ENCODE measurements at regions not wholly inside any gene's neighbourhood (a gene's known extent, or its start where the extent isn't known, plus 50 kb on each side); places are given as distances from the start of the nearest gene placed in this dataset.

DNA sequence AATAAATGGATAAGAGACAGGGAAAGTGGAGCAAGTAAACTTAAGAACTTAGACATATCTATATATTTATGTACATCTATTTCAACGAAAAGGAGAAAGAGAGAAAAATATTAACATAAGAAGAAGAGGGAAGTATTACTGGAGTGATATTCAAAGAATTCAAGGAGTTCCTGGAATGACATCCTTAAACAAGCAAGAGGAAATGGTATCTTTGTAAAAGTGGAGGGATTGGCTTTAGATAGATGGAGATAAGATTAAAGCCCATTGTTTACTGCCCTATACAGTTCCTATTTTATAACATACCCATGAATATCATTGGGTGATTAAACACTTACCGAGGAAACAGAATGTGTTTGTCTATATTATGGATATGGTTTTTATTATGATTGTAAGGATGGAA lies 1036.3 kb downstream of the TTLL7 start:
- TF ChIP-seq, protein P1, sequence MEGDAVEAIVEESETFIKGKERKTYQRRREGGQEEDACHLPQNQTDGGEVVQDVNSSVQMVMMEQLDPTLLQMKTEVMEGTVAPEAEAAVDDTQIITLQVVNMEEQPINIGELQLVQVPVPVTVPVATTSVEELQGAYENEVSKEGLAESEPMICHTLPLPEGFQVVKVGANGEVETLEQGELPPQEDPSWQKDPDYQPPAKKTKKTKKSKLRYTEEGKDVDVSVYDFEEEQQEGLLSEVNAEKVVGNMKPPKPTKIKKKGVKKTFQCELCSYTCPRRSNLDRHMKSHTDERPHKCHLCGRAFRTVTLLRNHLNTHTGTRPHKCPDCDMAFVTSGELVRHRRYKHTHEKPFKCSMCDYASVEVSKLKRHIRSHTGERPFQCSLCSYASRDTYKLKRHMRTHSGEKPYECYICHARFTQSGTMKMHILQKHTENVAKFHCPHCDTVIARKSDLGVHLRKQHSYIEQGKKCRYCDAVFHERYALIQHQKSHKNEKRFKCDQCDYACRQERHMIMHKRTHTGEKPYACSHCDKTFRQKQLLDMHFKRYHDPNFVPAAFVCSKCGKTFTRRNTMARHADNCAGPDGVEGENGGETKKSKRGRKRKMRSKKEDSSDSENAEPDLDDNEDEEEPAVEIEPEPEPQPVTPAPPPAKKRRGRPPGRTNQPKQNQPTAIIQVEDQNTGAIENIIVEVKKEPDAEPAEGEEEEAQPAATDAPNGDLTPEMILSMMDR (IDR thresholded peaks at IDR 0.05), result no peak
- TF ChIP-seq POLR2A (IDR thresholded peaks at IDR 0.05), result no peak

Measured in uterus (tissue), 2 donors.